ENCODE measurements at regions not wholly inside any gene's neighbourhood (a gene's known extent, or its start where the extent isn't known, plus 50 kb on each side); places are given as distances from the start of the nearest gene placed in this dataset.

- Histone ChIP-seq H4K20me1 (ENCODE audit: control insufficient read depth, insufficient read depth) (no peaks in the 10 kb centered on the region), H3K9me3 (replicated peaks; ENCODE audit: control insufficient read depth, insufficient read depth, low read length) (no peaks in the 10 kb centered on the region), H3K36me3 (ENCODE audit: control insufficient read depth in 2 of 2, insufficient read depth in 2 of 2, low read length in 1 of 2) (no peaks in the 10 kb centered on the region), H3K79me2 (ENCODE audit: control insufficient read depth, insufficient read depth, low read length) (no peaks in the 10 kb centered on the region), H2AFZ (ENCODE audit: control insufficient read depth, low read depth, low read length) (no peak overlapping the region), H3K27ac (ENCODE audit: control insufficient read depth, insufficient read depth) (no peak overlapping the region), H3K4me2 (ENCODE audit: control insufficient read depth, insufficient read depth) (no peak overlapping the region), H3K27me3 (replicated peaks in 1 of 2; ENCODE audit: control insufficient read depth in 2 of 2, insufficient read depth in 2 of 2, low read length in 1 of 2) (no peaks in the 10 kb centered on the region), H3K9ac (ENCODE audit: control insufficient read depth, insufficient read depth, low read length) (no peak overlapping the region), H3K4me1 (ENCODE audit: control insufficient read depth, insufficient read depth, low read length) (no peaks in the 10 kb centered on the region), H3K4me3 (no peak overlapping the region)
- no peak for ATAC-seq
- DNase-seq (ENCODE audit: low read depth, low spot score) = no peak
- ChIA-PET SMC1A (ENCODE audit: uncharacterized antibody, unreplicated experiment) (interaction anchor here (1.1 to 1.3 kb wide), 2 partner anchors 18 to 422 kb away, joined by 3 to 5 read pairs; no protein-coding TSS in a partner anchor), CTCF (interaction anchor here (0.7 to 1.4 kb wide), 4 partner anchors 12 to 124 kb away, joined by 3 to 6 read pairs (median 4); no protein-coding TSS in a partner anchor), POLR2A (no interaction called here), RAD21 (ENCODE audit: unreplicated experiment) (no interaction called here)
- WGBS (ENCODE audit: insufficient coverage, insufficient replicate concordance, low lambda C conversion rate, missing lambda C conversion rate) = 57% methylated on average over 3 of the region's 3 CpGs
- intact Hi-C loops (cut with micrococcal nuclease; ENCODE audit: unreplicated experiment) = no loop called here
- no peak for FAIRE-seq
- BruUV-seq (replicated peaks) = no TSS peak
- in situ Hi-C loops (cut with MboI) = no loop called here
- TF ChIP-seq, protein P1, sequence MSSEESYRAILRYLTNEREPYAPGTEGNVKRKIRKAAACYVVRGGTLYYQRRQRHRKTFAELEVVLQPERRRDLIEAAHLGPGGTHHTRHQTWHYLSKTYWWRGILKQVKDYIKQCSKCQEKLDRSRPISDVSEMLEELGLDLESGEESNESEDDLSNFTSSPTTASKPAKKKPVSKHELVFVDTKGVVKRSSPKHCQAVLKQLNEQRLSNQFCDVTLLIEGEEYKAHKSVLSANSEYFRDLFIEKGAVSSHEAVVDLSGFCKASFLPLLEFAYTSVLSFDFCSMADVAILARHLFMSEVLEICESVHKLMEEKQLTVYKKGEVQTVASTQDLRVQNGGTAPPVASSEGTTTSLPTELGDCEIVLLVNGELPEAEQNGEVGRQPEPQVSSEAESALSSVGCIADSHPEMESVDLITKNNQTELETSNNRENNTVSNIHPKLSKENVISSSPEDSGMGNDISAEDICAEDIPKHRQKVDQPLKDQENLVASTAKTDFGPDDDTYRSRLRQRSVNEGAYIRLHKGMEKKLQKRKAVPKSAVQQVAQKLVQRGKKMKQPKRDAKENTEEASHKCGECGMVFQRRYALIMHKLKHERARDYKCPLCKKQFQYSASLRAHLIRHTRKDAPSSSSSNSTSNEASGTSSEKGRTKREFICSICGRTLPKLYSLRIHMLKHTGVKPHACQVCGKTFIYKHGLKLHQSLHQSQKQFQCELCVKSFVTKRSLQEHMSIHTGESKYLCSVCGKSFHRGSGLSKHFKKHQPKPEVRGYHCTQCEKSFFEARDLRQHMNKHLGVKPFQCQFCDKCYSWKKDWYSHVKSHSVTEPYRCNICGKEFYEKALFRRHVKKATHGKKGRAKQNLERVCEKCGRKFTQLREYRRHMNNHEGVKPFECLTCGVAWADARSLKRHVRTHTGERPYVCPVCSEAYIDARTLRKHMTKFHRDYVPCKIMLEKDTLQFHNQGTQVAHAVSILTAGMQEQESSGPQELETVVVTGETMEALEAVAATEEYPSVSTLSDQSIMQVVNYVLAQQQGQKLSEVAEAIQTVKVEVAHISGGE (CRISPR knock-in tag; IDR thresholded peaks at IDR 0.05) = no peak
- TF ChIP-seq ZBTB33 (IDR thresholded peaks at IDR 0.05) (no peak), SUZ12 (IDR thresholded peaks at IDR 0.05; ENCODE audit: unreplicated experiment) (no peak), CHD4 (IDR thresholded peaks at IDR 0.05) (no peak), DPF2 (IDR thresholded peaks at IDR 0.05) (no peak), TARDBP (IDR thresholded peaks at IDR 0.05; ENCODE audit: borderline replicate concordance) (no peak), SPI1 (IDR thresholded peaks at IDR 0.05; ENCODE audit: borderline replicate concordance, insufficient read depth, low read depth, low read length) (no peak), WRNIP1 (IDR thresholded peaks at IDR 0.05; ENCODE audit: borderline replicate concordance, low read depth, low read length) (no peak), CBFB (IDR thresholded peaks at IDR 0.05; ENCODE audit: low read depth) (no peak), EED (IDR thresholded peaks at IDR 0.05; ENCODE audit: low read depth) (no peak)
- TF ChIP-seq, protein P2, sequence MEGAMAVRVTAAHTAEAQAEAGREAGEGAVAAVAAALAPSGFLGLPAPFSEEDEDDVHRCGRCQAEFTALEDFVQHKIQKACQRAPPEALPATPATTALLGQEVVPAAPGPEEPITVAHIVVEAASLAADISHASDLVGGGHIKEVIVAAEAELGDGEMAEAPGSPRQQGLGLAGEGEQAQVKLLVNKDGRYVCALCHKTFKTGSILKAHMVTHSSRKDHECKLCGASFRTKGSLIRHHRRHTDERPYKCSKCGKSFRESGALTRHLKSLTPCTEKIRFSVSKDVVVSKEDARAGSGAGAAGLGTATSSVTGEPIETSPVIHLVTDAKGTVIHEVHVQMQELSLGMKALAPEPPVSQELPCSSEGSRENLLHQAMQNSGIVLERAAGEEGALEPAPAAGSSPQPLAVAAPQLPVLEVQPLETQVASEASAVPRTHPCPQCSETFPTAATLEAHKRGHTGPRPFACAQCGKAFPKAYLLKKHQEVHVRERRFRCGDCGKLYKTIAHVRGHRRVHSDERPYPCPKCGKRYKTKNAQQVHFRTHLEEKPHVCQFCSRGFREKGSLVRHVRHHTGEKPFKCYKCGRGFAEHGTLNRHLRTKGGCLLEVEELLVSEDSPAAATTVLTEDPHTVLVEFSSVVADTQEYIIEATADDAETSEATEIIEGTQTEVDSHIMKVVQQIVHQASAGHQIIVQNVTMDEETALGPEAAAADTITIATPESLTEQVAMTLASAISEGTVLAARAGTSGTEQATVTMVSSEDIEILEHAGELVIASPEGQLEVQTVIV (IDR thresholded peaks at IDR 0.05; ENCODE audit: borderline replicate concordance, partially characterized antibody) = no peak
Measured at GRCh38 chr3:147649475-147649874, 240.3 kb downstream of the ZIC1 start.
